ENCODE measurements at regions not wholly inside any gene's neighbourhood (a gene's known extent, or its start where the extent isn't known, plus 50 kb on each side); places are given as distances from the start of the nearest gene placed in this dataset.

DNA sequence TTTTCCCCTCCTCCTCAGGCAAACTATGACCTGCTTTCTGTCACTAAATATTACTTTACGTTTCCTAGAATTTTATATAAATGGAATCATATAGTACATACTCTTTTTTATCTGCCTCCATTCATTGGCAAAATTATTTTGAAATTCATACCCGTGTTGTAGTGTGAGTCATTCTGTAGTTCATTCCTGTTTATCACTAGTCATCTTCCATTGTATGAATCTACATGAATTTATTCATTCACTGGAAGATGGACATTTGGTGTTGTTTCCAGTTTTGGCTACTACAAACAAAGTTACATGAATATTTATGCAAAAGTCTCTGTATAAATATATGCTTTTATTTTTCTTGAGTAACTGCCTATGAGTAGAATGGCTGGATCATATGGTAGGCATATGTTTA is 60.7 kb upstream of the OPCML start:
- no peak for TF ChIP-seq Cebpa-rat (IDR thresholded peaks at IDR 0.05)

DNA sequence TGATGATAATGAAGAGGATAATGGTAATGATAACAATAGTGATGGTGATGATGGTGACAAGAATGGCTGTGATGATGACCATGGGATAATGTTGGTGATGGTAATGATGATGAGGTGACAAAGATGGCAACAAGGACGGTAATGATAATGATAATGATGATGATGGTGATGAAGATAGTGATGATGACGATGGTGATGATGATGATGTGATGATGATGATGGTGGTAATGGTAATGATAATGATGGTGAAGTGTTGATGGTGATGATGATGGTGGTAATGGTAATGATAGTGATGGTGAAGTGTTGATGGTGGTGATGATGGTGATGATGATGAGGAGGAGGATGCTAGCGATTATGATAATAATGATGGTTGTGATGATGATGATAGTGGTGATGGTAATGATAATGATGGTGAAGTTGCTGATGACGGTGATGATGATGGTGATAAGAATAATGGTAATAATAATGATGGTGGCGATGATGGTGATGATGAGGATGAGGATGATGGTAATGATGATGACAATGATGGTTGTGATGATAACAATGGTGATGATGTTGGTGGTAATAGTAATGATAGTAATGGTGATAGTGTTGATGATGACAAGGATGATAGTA is 54.7 kb upstream of the OPCML start:
- TF ChIP-seq Cebpa-rat (IDR thresholded peaks at IDR 0.05): no peak
- H3K27me3 ChIP-seq: no peaks in the 10 kb centered on the region
- H3K9ac ChIP-seq: no peak overlapping the region
- H3K36me3 ChIP-seq: no peaks in the 10 kb centered on the region
- H3K4me3 ChIP-seq: no peak overlapping the region
- no peak overlapping the region for H3K27ac ChIP-seq
- peaks cover 0 to 9% (median 4%) of the 10 kb centered on the region in 10 experiments; a peak in 10 of 20 replicates for H3K4me1 ChIP-seq
- no peak overlapping the region for H3K4me2 ChIP-seq
- no peaks in the 10 kb centered on the region for H3K9me3 ChIP-seq (replicated peaks in 1 of 11)
- H4K20me1 ChIP-seq: no peaks in the 10 kb centered on the region

More for the DNA sequence above, 60.7 kb upstream of the OPCML start:
- Histone ChIP-seq H3K9ac (no peak overlapping the region), H3K4me1 (no peaks in the 10 kb centered on the region), H3K4me2 (no peak overlapping the region), H3K9me3 (replicated peaks in 1 of 11) (no peaks in the 10 kb centered on the region), H4K20me1 (no peaks in the 10 kb centered on the region), H3K4me3 (no peak overlapping the region), H3K27me3 (no peaks in the 10 kb centered on the region), H3K36me3 (no peaks in the 10 kb centered on the region), H3K27ac (no peak overlapping the region)

DNA sequence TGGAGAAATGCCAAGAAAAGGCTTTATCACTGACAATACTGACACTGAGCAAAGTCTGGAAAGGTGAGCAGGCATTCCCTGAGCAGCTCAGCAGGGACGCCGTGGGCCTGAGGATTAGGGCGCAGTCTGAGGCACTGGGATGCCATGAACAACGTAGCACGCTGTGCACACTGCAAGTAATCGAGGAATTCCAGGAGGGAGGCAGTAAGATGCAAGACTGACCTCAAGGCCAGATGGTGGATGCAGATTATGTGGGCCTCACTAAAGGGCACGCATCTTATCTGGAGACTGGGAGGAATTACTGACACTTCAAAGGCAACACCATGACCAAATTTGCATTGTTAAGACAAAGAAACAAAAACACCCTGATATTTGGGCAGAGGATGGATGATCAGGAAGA is 50.4 kb upstream of the OPCML start:
- no peaks in the 10 kb centered on the region for H3K9me3 ChIP-seq (replicated peaks in 1 of 11)
- H3K27me3 ChIP-seq: no peaks in the 10 kb centered on the region
- no peak overlapping the region for H3K9ac ChIP-seq
- no peak for TF ChIP-seq Cebpa-rat (IDR thresholded peaks at IDR 0.05)
- no peak overlapping the region for H3K4me2 ChIP-seq
- H3K4me3 ChIP-seq: no peak overlapping the region
- H3K27ac ChIP-seq: no peak overlapping the region
- no peaks in the 10 kb centered on the region for H4K20me1 ChIP-seq
- H3K4me1 ChIP-seq: peaks cover 0 to 16% (median 8%) of the 10 kb centered on the region in 10 experiments; a peak in 10 of 20 replicates
- no peaks in the 10 kb centered on the region for H3K36me3 ChIP-seq

DNA sequence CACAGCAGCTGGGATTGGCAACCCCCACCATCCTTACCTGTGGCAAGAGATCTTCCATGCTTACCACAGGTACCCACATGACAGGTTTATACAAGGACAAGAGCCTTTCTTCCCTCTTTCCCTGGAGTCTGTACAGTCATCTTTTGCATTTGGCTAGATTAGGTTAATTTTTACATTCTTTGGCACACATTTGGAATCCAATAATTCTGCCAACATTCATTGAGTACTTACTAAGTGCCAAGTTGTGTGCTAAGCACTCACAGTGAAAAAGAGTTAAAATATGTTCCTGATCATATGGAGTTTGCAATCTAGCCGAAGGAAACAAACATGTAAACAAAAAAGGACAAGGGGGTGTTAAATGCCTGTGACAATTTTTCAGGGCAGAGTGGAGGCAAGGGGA is 50.0 kb upstream of the OPCML start:
- Histone ChIP-seq H4K20me1 (no peaks in the 10 kb centered on the region), H3K4me1 (peaks cover 0 to 16% (median 8%) of the 10 kb centered on the region in 10 experiments; a peak in 10 of 20 replicates), H3K4me3 (no peak overlapping the region), H3K27ac (no peak overlapping the region), H3K9ac (no peak overlapping the region), H3K4me2 (no peak overlapping the region), H3K9me3 (replicated peaks in 1 of 11) (no peaks in the 10 kb centered on the region), H3K27me3 (no peaks in the 10 kb centered on the region), H3K36me3 (no peaks in the 10 kb centered on the region)
- TF ChIP-seq Cebpa-rat (IDR thresholded peaks at IDR 0.05): no peak
